ENCODE measurements at regions not wholly inside any gene's neighbourhood (a gene's known extent, or its start where the extent isn't known, plus 50 kb on each side); places are given as distances from the start of the nearest gene placed in this dataset.

DNA sequence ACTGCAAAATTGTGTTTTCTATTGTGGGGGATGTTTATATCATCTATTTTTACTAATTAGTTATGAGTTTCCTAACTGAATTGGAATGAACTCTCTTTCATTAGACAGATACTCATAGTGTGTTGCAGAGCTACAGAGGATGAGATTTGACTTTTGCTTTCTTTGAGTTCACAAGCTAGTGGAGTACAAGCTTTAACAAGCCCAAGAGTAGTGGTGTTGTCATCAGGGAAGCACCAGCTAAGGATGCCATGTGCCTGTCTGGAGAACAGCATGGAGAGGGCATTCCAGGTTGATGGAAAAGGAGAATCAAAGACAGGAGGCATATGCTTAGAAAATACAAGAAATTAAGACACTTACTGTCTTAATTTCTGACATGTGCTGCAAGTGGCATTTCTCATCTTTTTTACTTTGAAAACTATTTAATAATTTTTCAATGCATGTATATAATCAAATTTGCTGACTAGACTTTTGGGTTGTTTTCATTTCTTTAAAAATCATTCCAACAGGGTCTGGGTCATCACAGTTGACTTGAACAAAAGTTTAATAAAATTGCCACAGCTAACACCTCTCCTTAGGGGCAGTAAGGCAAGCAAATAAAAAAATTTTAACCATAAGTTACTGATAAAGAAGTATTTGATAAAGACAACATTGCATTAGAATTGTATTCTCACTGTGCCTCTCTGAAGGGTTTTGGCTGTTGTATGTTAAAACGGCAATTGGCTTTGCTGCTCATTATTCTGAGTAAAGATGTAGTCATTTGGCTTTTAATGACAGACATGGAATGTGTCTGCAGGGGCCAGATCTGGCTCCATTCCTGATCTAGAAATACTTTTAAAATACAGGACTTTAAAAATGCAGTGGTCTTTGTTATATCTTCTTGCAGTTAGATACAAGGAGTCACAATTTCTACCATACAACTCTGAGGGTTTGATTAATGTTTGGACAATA is 323.7 kb upstream of the CDH11 start:
- H3K4me3 ChIP-seq (IDR thresholded peaks at IDR 0.05; ENCODE audit: insufficient read depth, low read depth, low read length): no peak overlapping the region
- H4K20me1 ChIP-seq (ENCODE audit: insufficient read depth): no peaks in the 10 kb centered on the region
- H3K79me2 ChIP-seq (ENCODE audit: insufficient read depth, low read depth): no peaks in the 10 kb centered on the region
- no peaks in the 10 kb centered on the region for H3K4me1 ChIP-seq (ENCODE audit: low read depth, poor library complexity, severe bottlenecking)
- no peak overlapping the region for H2AFZ ChIP-seq (ENCODE audit: low read depth)
- TF ChIP-seq, protein P1, sequence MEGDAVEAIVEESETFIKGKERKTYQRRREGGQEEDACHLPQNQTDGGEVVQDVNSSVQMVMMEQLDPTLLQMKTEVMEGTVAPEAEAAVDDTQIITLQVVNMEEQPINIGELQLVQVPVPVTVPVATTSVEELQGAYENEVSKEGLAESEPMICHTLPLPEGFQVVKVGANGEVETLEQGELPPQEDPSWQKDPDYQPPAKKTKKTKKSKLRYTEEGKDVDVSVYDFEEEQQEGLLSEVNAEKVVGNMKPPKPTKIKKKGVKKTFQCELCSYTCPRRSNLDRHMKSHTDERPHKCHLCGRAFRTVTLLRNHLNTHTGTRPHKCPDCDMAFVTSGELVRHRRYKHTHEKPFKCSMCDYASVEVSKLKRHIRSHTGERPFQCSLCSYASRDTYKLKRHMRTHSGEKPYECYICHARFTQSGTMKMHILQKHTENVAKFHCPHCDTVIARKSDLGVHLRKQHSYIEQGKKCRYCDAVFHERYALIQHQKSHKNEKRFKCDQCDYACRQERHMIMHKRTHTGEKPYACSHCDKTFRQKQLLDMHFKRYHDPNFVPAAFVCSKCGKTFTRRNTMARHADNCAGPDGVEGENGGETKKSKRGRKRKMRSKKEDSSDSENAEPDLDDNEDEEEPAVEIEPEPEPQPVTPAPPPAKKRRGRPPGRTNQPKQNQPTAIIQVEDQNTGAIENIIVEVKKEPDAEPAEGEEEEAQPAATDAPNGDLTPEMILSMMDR (conservative IDR thresholded peaks at IDR 0.05; ENCODE audit: low read depth, low read length): no peak
- no peak overlapping the region for H3K9ac ChIP-seq
- no peak overlapping the region for H3K27ac ChIP-seq
- H3K4me2 ChIP-seq: no peak overlapping the region
- no peaks in the 10 kb centered on the region for H3K36me3 ChIP-seq (ENCODE audit: insufficient read depth)
- no peaks in the 10 kb centered on the region for H3K27me3 ChIP-seq (ENCODE audit: insufficient read depth, low read depth)

DNA sequence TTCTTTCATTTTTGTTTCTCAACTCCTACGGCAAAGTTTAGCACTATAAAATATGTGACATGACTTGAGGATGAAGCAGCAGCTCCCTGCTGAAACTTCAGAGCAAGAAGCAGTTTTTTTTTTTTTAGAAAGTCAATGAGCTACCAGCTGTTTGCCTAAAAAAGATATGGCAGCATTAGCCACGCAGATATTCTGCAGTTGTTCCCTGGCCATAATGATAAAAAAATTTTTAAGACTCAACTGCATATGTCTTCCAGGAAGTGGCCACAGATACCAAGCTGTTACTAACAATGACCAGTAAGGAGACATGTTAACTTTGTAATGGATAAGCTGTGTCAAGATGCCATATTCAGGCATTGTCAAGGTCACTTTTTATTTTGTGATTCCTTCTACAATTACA is 319.6 kb upstream of the CDH11 start:
- Histone ChIP-seq H3K27me3 (ENCODE audit: insufficient read depth, low read depth) (no peaks in the 10 kb centered on the region), H2AFZ (ENCODE audit: low read depth) (no peak overlapping the region), H3K27ac (no peak overlapping the region), H3K9ac (no peak overlapping the region), H3K79me2 (ENCODE audit: insufficient read depth, low read depth) (no peaks in the 10 kb centered on the region), H3K4me2 (no peak overlapping the region), H3K4me1 (ENCODE audit: low read depth, poor library complexity, severe bottlenecking) (no peaks in the 10 kb centered on the region), H3K36me3 (ENCODE audit: insufficient read depth) (no peaks in the 10 kb centered on the region), H3K4me3 (IDR thresholded peaks at IDR 0.05; ENCODE audit: insufficient read depth, low read depth, low read length) (no peak overlapping the region), H4K20me1 (ENCODE audit: insufficient read depth) (no peaks in the 10 kb centered on the region)
- TF ChIP-seq, protein P1 (conservative IDR thresholded peaks at IDR 0.05; ENCODE audit: low read depth, low read length): no peak

DNA sequence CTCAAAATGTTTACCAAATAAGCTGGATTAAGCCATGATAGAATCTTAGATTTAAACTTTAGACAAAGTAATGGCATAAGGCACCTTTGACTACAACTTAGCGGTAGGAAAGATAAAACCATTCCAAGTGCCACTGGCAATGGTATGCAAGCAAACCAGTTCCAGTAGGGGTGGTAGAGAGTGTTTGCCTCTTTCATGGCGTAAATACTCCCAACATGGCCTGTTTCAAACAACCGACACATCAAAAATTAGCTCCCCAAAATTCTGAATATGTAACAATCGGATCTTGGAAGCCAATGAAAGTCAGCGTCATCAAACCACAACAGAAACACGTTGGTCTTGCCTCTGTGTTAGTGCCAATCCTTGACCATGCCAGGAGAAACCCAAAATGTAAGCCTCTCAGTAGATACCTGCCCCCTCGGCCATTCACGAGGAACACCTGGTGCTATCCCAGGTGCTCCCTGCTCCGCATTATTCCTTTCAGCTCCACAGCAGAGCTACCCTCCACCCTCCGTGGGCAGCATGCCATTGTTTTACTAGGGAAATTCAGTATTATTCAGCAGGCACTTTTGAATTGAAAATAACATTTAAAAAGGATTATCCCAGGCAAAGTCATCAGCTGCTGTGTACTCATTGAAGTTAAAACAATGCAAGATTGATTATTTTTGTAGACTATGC is 307.8 kb upstream of the CDH11 start:
- Histone ChIP-seq H3K36me3 (ENCODE audit: insufficient read depth) (no peaks in the 10 kb centered on the region), H3K27ac (no peak overlapping the region), H3K27me3 (ENCODE audit: insufficient read depth, low read depth) (no peaks in the 10 kb centered on the region), H2AFZ (ENCODE audit: low read depth) (no peak overlapping the region), H4K20me1 (ENCODE audit: insufficient read depth) (no peaks in the 10 kb centered on the region), H3K79me2 (ENCODE audit: insufficient read depth, low read depth) (no peaks in the 10 kb centered on the region), H3K4me2 (no peak overlapping the region), H3K4me3 (IDR thresholded peaks at IDR 0.05; ENCODE audit: insufficient read depth, low read depth, low read length) (no peak overlapping the region), H3K4me1 (ENCODE audit: low read depth, poor library complexity, severe bottlenecking) (no peaks in the 10 kb centered on the region), H3K9ac (no peak overlapping the region)
- TF ChIP-seq, protein P1 (conservative IDR thresholded peaks at IDR 0.05; ENCODE audit: low read depth, low read length): no peak

GRCh38 chr16:65426484-65426883 is 304.6 kb upstream of the CDH11 start:
- Histone ChIP-seq H3K9ac (no peak overlapping the region), H3K4me3 (IDR thresholded peaks at IDR 0.05; ENCODE audit: insufficient read depth, low read depth, low read length) (no peak overlapping the region), H3K27me3 (ENCODE audit: insufficient read depth, low read depth) (no peaks in the 10 kb centered on the region), H3K79me2 (ENCODE audit: insufficient read depth, low read depth) (no peaks in the 10 kb centered on the region), H3K27ac (no peak overlapping the region), H3K36me3 (ENCODE audit: insufficient read depth) (no peaks in the 10 kb centered on the region), H4K20me1 (ENCODE audit: insufficient read depth) (no peaks in the 10 kb centered on the region), H3K4me2 (no peak overlapping the region), H3K4me1 (ENCODE audit: low read depth, poor library complexity, severe bottlenecking) (no peaks in the 10 kb centered on the region), H2AFZ (ENCODE audit: low read depth) (no peak overlapping the region)
- TF ChIP-seq, protein P1 (conservative IDR thresholded peaks at IDR 0.05; ENCODE audit: low read depth, low read length): no peak
